CD4-positive, alpha-beta T cell (primary cell): ENCODE measurements at regions not wholly inside any gene's neighbourhood (a gene's known extent, or its start where the extent isn't known, plus 50 kb on each side); places are given as distances from the start of the nearest gene placed in this dataset.

Experiments used
- ATAC-seq: fragments of 200-7000 bp; cut with Tn5 transposase; one replicate; pipeline ENCODE4 v1.10.0; 2022; ENCODE audit warnings: mild to moderate bottlenecking; ENCODE audit not compliant: poor library complexity
- CTCF ChIA-PET: fragments of 350-600 bp; sonication (Branson Sonifier 250); formaldehyde crosslinking; loops from one replicate; lab custom pipeline; 2021; ENCODE audit warnings: antibody characterized with exemption, inconsistent platforms; lab: Charles Lee
- POLR2A ChIA-PET: fragments of 350-600 bp; sonication (Branson Sonifier 250); formaldehyde crosslinking; loops from one replicate; lab custom pipeline; 2021; ENCODE audit warnings: antibody characterized with exemption, inconsistent platforms; lab: Charles Lee
- DNase-seq, 14 experiments: peaks; one replicate each; pipeline ENCODE4 v3.0.0-alpha.2; 2013 to 2020; ENCODE audit warnings: mixed read lengths in 2 of 14
- H3K27ac ChIP-seq, 2 donors: one replicate each; pipeline versions ENCODE4 v1.5.1 to v1.7.0; 2013; ENCODE audit warnings: low read length in 2 of 2, low read depth in 1 of 2, mild to moderate bottlenecking in 1 of 2
- H3K27me3 ChIP-seq, 2 experiments: 1 replicate in 1 of 2; 2 replicates in 1 of 2; pipeline versions ENCODE4 v1.6.1 to v1.7.0; 2013; ENCODE audit warnings: low read length in 2 of 2, control low read depth in 1 of 2, mild to moderate bottlenecking in 1 of 2, moderate library complexity in 1 of 2; ENCODE audit not compliant: insufficient read depth in 2 of 2, control insufficient read depth in 1 of 2
- H3K36me3 ChIP-seq: one replicate; pipeline ENCODE4 v1.6.1; 2013; ENCODE audit warnings: low read length, control low read depth; ENCODE audit not compliant: insufficient read depth
- H3K4me1 ChIP-seq: one replicate; pipeline ENCODE4 v1.6.1; 2013; ENCODE audit warnings: low read length, control low read depth; ENCODE audit not compliant: insufficient read depth
- H3K4me3 ChIP-seq: one replicate; pipeline ENCODE4 v1.5.1; 2013; ENCODE audit warnings: mild to moderate bottlenecking, low read length, moderate library complexity
- H3K9me3 ChIP-seq, 2 experiments: 1 replicate in 1 of 2; 2 replicates in 1 of 2; pipeline versions ENCODE4 v1.6.1 to v1.7.0; 2013; ENCODE audit warnings: low read length in 2 of 2, mild to moderate bottlenecking in 2 of 2, control low read depth in 1 of 2, moderate library complexity in 1 of 2; ENCODE audit not compliant: control insufficient read depth in 1 of 2, insufficient read depth in 1 of 2
- H3K27ac Mint-ChIP-seq: one replicate; pipeline ENCODE4 v1.8.0; 2020; ENCODE audit warnings: mixed read lengths
- H3K27me3 Mint-ChIP-seq: one replicate; pipeline ENCODE4 v1.8.0; 2021; ENCODE audit warnings: mixed read lengths
- H3K36me3 Mint-ChIP-seq: one replicate; pipeline ENCODE4 v1.8.0; 2021; ENCODE audit warnings: low read depth, mixed read lengths
- H3K4me1 Mint-ChIP-seq: one replicate; pipeline ENCODE4 v1.8.0; 2021; ENCODE audit warnings: low read depth, mixed read lengths
- H3K4me3 Mint-ChIP-seq: one replicate; pipeline ENCODE4 v1.8.0; 2020; ENCODE audit warnings: mild to moderate bottlenecking, mixed read lengths
- H3K9me3 Mint-ChIP-seq: one replicate; pipeline ENCODE4 v1.8.0; 2020; ENCODE audit warnings: mixed read lengths
- CTCF ChIP-seq: fragments of 200-600 bp; IDR thresholded peaks from one replicate; pipeline ENCODE4 v1.8.0; 2022; ENCODE audit warnings: antibody characterized with exemption, mild to moderate bottlenecking
- intact Hi-C, 2 experiments: fragments of 100-400 bp; cut with DNase I in 1 of 2; cut with micrococcal nuclease in 1 of 2; formaldehyde crosslinking; loops; one replicate each; pipeline versions ENCODE4 v1.15.1 to v1.9.0; 2023 to 2025; cut with DNase I, micrococcal nuclease

- H3K27ac Mint-ChIP-seq, result no peak overlapping the region
- ATAC-seq (no peak), DNase-seq (no peak)
- H3K9me3 ChIP-seq, result no peaks in the 10 kb centered on the region
- no peak overlapping the region for H3K27ac ChIP-seq
- peaks cover 6% of the 10 kb centered on the region for H3K27me3 Mint-ChIP-seq
- H3K36me3 ChIP-seq, result no peaks in the 10 kb centered on the region
- H3K9me3 Mint-ChIP-seq, result no peaks in the 10 kb centered on the region
- ChIA-PET POLR2A (no interaction called here), CTCF (no interaction called here)
- no peak overlapping the region for H3K4me3 Mint-ChIP-seq
- TF ChIP-seq CTCF, result no peak
- H3K27me3 ChIP-seq, result no peaks in the 10 kb centered on the region
- no peaks in the 10 kb centered on the region for H3K4me1 ChIP-seq
- intact Hi-C loops, result no loop called here
- H3K4me3 ChIP-seq, result no peak overlapping the region
- H3K36me3 Mint-ChIP-seq, result no peaks in the 10 kb centered on the region
- H3K4me1 Mint-ChIP-seq, result no peaks in the 10 kb centered on the region
These were observed 383.3 kb downstream of the PRDM2 start for GRCh38 chr1:14083277-14083676.

GRCh38 chr1:14083706-14084105, 383.7 kb downstream of the PRDM2 start:
- Mint-ChIP-seq H3K4me3 (no peak overlapping the region), H3K4me1 (no peaks in the 10 kb centered on the region), H3K9me3 (no peaks in the 10 kb centered on the region), H3K27me3 (peaks cover 6% of the 10 kb centered on the region), H3K27ac (no peak overlapping the region), H3K36me3 (no peaks in the 10 kb centered on the region)
- Histone ChIP-seq H3K36me3 (no peaks in the 10 kb centered on the region), H3K4me3 (no peak overlapping the region), H3K27me3 (no peaks in the 10 kb centered on the region), H3K27ac (no peak overlapping the region), H3K4me1 (no peaks in the 10 kb centered on the region), H3K9me3 (no peaks in the 10 kb centered on the region)
- intact Hi-C loops, result no loop called here
- TF ChIP-seq CTCF, result no peak
- no peak for ATAC-seq
- DNase-seq, result no peak
- POLR2A ChIA-PET, result no interaction called here
- CTCF ChIA-PET, result no interaction called here

GRCh38 chr1:14090062-14090461, 390.1 kb downstream of the PRDM2 start:
- intact Hi-C loops, result no loop called here
- no peaks in the 10 kb centered on the region for H3K4me1 ChIP-seq
- CTCF ChIA-PET, result no interaction called here
- peaks cover 0 to 3% of the 10 kb centered on the region in 2 experiments for H3K9me3 ChIP-seq
- Mint-ChIP-seq H3K36me3 (no peaks in the 10 kb centered on the region), H3K27ac (no peak overlapping the region), H3K9me3 (peaks cover 8% of the 10 kb centered on the region), H3K27me3 (peaks cover 31% of the 10 kb centered on the region), H3K4me3 (no peak overlapping the region), H3K4me1 (no peaks in the 10 kb centered on the region)
- no peak for TF ChIP-seq CTCF
- H3K36me3 ChIP-seq, result no peaks in the 10 kb centered on the region
- H3K27ac ChIP-seq, result no peak overlapping the region
- no peak overlapping the region for H3K4me3 ChIP-seq
- no peak for DNase-seq
- no peak for ATAC-seq
- peaks cover 0 to 2% of the 10 kb centered on the region in 2 experiments for H3K27me3 ChIP-seq
- POLR2A ChIA-PET, result no interaction called here
